ENCODE measurements at regions not wholly inside any gene's neighbourhood (a gene's known extent, or its start where the extent isn't known, plus 50 kb on each side); places are given as distances from the start of the nearest gene placed in this dataset.
A peak's percentile ranks its signal among the peaks of the same experiment; 100 is the strongest.

DNA sequence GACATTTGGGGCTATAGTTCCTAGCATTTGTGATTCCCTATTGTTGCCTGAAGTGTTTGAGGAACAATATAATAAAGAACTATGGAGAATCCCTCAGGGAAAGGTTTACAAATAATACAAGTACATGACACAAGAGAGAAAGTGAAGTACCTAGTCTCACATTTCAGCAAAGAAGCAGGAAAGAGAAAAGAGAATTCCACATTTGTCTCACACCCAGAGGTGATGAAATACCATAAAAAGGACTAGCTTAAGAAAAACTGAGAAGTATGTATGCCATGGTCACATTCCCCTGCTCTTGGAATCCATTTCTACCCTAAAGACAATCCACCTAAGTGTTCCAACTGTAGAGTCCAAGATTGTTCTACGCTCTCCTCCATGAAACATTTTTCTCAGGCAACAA, 79.0 kb upstream of the TARS1 start:
- no peaks in the 10 kb centered on the region for H3K27me3 ChIP-seq
- no peak overlapping the region for H3K4me3 ChIP-seq
- WGBS, 2 donors = 64 to 77% methylated on average over 1 of the region's 1 CpG
- peaks cover 0 to 5% (median 0%) of the 10 kb centered on the region in 4 donors for H3K9me3 ChIP-seq
- no peak for ATAC-seq (ENCODE audit: low FRiP score in 2 of 2)
- H3K27ac ChIP-seq = peak overlapping the region in 1 of 4 donors; percentile 87
- no peak for TF ChIP-seq EP300 (IDR thresholded peaks at IDR 0.05)
- TF ChIP-seq POLR2A (IDR thresholded peaks at IDR 0.05) = no peak
- TF ChIP-seq, protein P1, sequence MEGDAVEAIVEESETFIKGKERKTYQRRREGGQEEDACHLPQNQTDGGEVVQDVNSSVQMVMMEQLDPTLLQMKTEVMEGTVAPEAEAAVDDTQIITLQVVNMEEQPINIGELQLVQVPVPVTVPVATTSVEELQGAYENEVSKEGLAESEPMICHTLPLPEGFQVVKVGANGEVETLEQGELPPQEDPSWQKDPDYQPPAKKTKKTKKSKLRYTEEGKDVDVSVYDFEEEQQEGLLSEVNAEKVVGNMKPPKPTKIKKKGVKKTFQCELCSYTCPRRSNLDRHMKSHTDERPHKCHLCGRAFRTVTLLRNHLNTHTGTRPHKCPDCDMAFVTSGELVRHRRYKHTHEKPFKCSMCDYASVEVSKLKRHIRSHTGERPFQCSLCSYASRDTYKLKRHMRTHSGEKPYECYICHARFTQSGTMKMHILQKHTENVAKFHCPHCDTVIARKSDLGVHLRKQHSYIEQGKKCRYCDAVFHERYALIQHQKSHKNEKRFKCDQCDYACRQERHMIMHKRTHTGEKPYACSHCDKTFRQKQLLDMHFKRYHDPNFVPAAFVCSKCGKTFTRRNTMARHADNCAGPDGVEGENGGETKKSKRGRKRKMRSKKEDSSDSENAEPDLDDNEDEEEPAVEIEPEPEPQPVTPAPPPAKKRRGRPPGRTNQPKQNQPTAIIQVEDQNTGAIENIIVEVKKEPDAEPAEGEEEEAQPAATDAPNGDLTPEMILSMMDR (IDR thresholded peaks at IDR 0.05) = no peak
- TF ChIP-seq POLR2AphosphoS5 (IDR thresholded peaks at IDR 0.05) = no peak
- H3K4me1 ChIP-seq = peaks cover 27 to 32% (median 30%) of the 10 kb centered on the region in 4 donors
- DNase-seq = no peak
- H3K36me3 ChIP-seq = no peaks in the 10 kb centered on the region

DNA sequence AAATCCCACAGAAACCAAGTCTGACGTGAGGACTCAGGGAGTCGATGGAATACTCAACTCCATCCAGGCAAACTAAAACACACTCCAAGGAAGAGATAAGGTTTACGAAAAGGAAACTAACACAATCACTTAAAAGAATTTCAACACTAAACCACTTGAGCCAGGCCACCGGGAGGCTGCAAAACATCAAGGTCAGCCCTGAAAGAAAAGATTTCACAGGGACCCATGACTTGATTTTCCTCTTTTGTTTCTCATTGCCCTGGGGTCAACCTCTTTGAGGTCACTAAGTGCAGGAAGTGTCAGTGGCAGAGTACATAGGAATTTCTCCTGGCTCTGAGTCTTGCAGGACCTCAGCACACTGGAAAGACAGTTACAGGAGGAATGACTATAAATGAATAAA, 77.8 kb upstream of the TARS1 start:
- no peaks in the 10 kb centered on the region for H3K36me3 ChIP-seq
- peak overlapping the region in 3 of 4 donors; percentile 23 to 87 (median 50) for H3K27ac ChIP-seq
- H3K9me3 ChIP-seq = peaks cover 0 to 5% (median 0%) of the 10 kb centered on the region in 4 donors
- ATAC-seq (ENCODE audit: low FRiP score in 2 of 2) = peak; percentile 22 to 72
- 10 to 18% methylated on average over 4 of the region's 4 CpGs for WGBS, 2 donors
- no peaks in the 10 kb centered on the region for H3K27me3 ChIP-seq
- H3K4me3 ChIP-seq = no peak overlapping the region
- TF ChIP-seq POLR2AphosphoS5 (IDR thresholded peaks at IDR 0.05) = peak in 1 of 2 donors; percentile 26
- TF ChIP-seq EP300 (IDR thresholded peaks at IDR 0.05) = peak in 1 of 4 donors; percentile 9
- TF ChIP-seq POLR2A (IDR thresholded peaks at IDR 0.05) = no peak
- TF ChIP-seq, protein P1 (IDR thresholded peaks at IDR 0.05) = no peak
- peaks cover 27 to 32% (median 30%) of the 10 kb centered on the region in 4 donors for H3K4me1 ChIP-seq
- DNase-seq = peak in 1 of 2 donors; percentile 36

DNA sequence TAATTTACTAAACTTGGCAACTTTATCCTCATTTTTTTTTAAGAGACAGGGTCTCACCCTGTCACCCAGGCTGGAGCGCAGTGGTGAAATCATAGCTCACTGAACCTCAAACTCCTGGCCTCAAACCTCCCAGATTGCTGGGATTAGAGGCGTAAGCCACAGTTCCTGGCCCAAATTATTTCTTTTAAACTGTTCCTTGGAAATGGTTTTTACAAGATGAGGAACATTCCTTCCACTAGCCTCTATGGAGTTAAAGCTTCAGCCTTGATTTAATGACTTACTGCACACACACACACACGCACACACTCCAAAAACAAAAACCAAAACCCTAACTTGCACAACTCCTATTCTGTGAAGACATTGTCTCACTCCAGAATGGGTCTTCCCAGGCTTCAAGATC, 77.2 kb upstream of the TARS1 start:
- peaks cover 27 to 32% (median 30%) of the 10 kb centered on the region in 4 donors for H3K4me1 ChIP-seq
- H3K27ac ChIP-seq = peak overlapping the region in 2 of 4 donors; percentile 50 to 87
- H3K27me3 ChIP-seq = no peaks in the 10 kb centered on the region
- H3K4me3 ChIP-seq = no peak overlapping the region
- TF ChIP-seq, protein P1 (IDR thresholded peaks at IDR 0.05) = no peak
- TF ChIP-seq EP300 (IDR thresholded peaks at IDR 0.05) = no peak
- TF ChIP-seq POLR2AphosphoS5 (IDR thresholded peaks at IDR 0.05) = no peak
- TF ChIP-seq POLR2A (IDR thresholded peaks at IDR 0.05) = no peak
- DNase-seq = no peak
- peak in 1 of 2 donors; percentile 55 for ATAC-seq (ENCODE audit: low FRiP score in 2 of 2)
- 76 to 80% methylated on average over 3 of the region's 3 CpGs for WGBS, 2 donors
- H3K36me3 ChIP-seq = no peaks in the 10 kb centered on the region
- peaks cover 0 to 5% (median 0%) of the 10 kb centered on the region in 4 donors for H3K9me3 ChIP-seq

DNA sequence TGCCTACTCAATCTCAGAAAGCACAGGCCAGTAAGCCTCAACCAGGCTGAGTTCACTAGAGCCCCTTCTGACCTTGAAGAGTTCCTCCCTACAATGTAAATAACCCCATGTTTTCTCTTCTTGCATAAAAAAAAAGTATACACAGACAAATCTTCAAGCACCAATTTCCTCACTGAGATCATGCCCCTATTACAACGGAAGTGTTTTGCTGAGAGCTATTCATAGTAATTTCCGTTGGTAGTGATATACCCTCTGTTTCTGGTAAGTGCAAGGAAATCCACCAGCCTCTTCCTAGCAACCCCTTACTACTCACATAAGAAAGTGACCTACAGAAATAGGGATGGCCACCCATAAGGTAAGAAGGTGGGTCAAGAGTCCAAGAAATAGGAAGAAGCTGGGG, 76.4 kb upstream of the TARS1 start:
- no peak for ATAC-seq (ENCODE audit: low FRiP score in 2 of 2)
- 18 to 24% methylated on average over 2 of the region's 2 CpGs for WGBS, 2 donors
- Histone ChIP-seq H3K27me3 (no peaks in the 10 kb centered on the region), H3K4me1 (peaks cover 27 to 32% (median 30%) of the 10 kb centered on the region in 4 donors), H3K27ac (peak overlapping the region in 3 of 4 donors; percentile 31 to 44 (median 39)), H3K36me3 (no peaks in the 10 kb centered on the region), H3K4me3 (no peak overlapping the region), H3K9me3 (peaks cover 0 to 5% (median 0%) of the 10 kb centered on the region in 4 donors)
- DNase-seq = no peak
- TF ChIP-seq POLR2A (IDR thresholded peaks at IDR 0.05) (no peak), POLR2AphosphoS5 (IDR thresholded peaks at IDR 0.05) (peak in 1 of 2 donors; percentile 20), EP300 (IDR thresholded peaks at IDR 0.05) (peak in 1 of 4 donors; percentile 46)
- TF ChIP-seq, protein P1 (IDR thresholded peaks at IDR 0.05) = no peak

DNA sequence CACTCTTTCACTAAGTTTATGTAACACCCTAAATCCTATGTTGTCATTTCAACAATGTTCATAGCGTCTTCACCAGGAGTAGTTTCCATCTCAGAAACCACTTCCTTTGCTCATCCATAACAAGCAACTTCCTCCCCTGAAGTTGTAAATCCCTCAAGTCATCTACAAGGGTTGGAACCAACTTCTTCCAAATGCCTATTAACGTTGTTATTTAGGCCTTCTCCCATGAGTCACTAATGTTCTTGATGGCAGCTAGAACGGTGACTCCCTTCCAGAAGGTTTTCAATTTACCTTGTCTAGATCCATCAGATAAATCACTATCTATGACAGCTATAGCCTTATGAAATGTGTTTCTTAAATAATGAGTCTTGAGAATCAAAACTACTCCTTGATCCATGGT, 73.3 kb upstream of the TARS1 start:
- ATAC-seq (ENCODE audit: low FRiP score in 2 of 2) (no peak), DNase-seq (no peak)
- no peaks in the 10 kb centered on the region for H3K36me3 ChIP-seq
- peaks cover 23 to 26% (median 24%) of the 10 kb centered on the region in 4 donors for H3K4me1 ChIP-seq
- WGBS, 2 donors = 71 to 73% methylated on average over 3 of the region's 3 CpGs
- H3K4me3 ChIP-seq = no peak overlapping the region
- TF ChIP-seq, protein P1 (IDR thresholded peaks at IDR 0.05) = no peak
- TF ChIP-seq EP300 (IDR thresholded peaks at IDR 0.05) (no peak), POLR2AphosphoS5 (IDR thresholded peaks at IDR 0.05) (no peak), POLR2A (IDR thresholded peaks at IDR 0.05) (no peak)
- H3K27me3 ChIP-seq = no peaks in the 10 kb centered on the region
- no peak overlapping the region for H3K27ac ChIP-seq
- no peaks in the 10 kb centered on the region for H3K9me3 ChIP-seq
